ENCODE measurements at regions not wholly inside any gene's neighbourhood (a gene's known extent, or its start where the extent isn't known, plus 50 kb on each side); places are given as distances from the start of the nearest gene placed in this dataset.

DNA sequence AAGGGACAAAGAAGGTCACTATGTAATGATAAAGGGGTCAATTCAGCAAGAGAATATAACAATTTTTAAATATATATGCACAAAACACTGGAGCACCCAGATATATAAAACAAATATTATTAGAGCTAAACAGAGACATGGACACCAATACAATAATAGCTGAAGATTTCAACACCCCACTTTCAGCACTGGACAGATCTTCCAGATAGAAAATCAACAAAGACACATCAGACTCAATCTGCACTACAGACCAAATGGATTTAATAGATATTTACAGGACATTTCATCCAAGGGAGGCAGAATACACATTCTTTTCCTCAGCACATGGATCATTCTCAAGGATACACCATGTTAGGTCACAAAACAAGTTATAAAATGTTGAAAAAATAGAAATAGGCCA, 111.4 kb downstream of the SOX3 start:
- Mint-ChIP-seq H3K27me3 (ENCODE audit: unreplicated experiment) (no peaks in the 10 kb centered on the region), H3K36me3 (ENCODE audit: unreplicated experiment) (no peaks in the 10 kb centered on the region), H3K9me3 (ENCODE audit: unreplicated experiment) (no peaks in the 10 kb centered on the region), H3K4me3 (ENCODE audit: unreplicated experiment) (no peak overlapping the region), H3K4me1 (ENCODE audit: low read depth, unreplicated experiment) (no peaks in the 10 kb centered on the region), H3K27ac (ENCODE audit: unreplicated experiment) (no peak overlapping the region)
- TF ChIP-seq CTCF (IDR thresholded peaks at IDR 0.05; ENCODE audit: partially characterized antibody, unreplicated experiment): no peak
- no peak for DNase-seq

DNA sequence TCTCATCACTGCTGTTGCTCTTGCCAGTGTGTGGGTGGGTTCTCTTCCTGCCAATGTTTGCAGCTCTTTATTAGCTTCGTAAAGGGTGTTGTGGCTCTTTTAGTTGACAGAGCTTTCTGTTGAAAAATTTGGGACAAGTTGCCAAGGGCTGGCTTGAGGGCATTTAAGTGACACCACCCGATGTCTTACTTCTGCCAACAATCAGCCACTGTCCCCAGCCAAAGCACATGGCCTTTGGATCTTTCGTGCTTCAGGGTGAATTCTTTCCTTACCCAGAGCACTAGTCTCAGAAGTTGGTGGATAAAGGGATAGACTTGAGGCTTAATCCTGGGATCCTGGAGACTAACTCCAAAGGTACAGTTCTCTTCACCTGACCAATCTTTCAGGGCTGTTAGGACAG, 113.6 kb downstream of the SOX3 start:
- TF ChIP-seq CTCF (IDR thresholded peaks at IDR 0.05; ENCODE audit: partially characterized antibody, unreplicated experiment): no peak
- Mint-ChIP-seq H3K36me3 (ENCODE audit: unreplicated experiment) (no peaks in the 10 kb centered on the region), H3K27me3 (ENCODE audit: unreplicated experiment) (no peaks in the 10 kb centered on the region), H3K9me3 (ENCODE audit: unreplicated experiment) (no peaks in the 10 kb centered on the region), H3K4me1 (ENCODE audit: low read depth, unreplicated experiment) (no peaks in the 10 kb centered on the region), H3K4me3 (ENCODE audit: unreplicated experiment) (no peak overlapping the region), H3K27ac (ENCODE audit: unreplicated experiment) (no peak overlapping the region)
- no peak for DNase-seq

DNA sequence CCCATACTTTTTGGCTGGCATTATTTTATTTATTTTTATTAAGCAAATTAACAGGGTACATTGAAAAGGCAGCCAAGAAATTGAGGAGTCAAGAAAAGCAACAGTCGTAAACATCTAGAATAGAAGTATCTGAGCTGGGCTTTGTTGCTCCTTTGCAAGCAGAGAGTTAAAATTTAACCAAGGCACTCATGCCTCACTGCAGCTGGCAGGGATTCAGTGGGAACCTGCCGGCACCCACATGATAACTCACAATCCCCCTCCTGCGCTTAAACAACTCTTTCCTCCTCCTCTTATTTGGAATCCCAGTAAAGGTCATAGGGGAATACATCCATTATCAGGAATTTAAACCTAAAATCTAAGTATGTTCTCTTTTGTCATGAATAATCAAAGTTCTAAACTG, 115.5 kb downstream of the SOX3 start:
- Mint-ChIP-seq H3K4me3 (ENCODE audit: unreplicated experiment) (no peak overlapping the region), H3K27ac (ENCODE audit: unreplicated experiment) (no peak overlapping the region), H3K27me3 (ENCODE audit: unreplicated experiment) (peaks cover 4% of the 10 kb centered on the region), H3K36me3 (ENCODE audit: unreplicated experiment) (peaks cover 7% of the 10 kb centered on the region), H3K4me1 (ENCODE audit: low read depth, unreplicated experiment) (no peaks in the 10 kb centered on the region), H3K9me3 (ENCODE audit: unreplicated experiment) (no peaks in the 10 kb centered on the region)
- TF ChIP-seq CTCF (IDR thresholded peaks at IDR 0.05; ENCODE audit: partially characterized antibody, unreplicated experiment): no peak
- no peak for DNase-seq

GRCh38 chrX:140362861-140363260, 142.0 kb downstream of the SOX3 start:
- no peak for TF ChIP-seq CTCF (IDR thresholded peaks at IDR 0.05; ENCODE audit: partially characterized antibody, unreplicated experiment)
- H3K27me3 Mint-ChIP-seq (ENCODE audit: unreplicated experiment): peaks cover 1% of the 10 kb centered on the region
- H3K4me1 Mint-ChIP-seq (ENCODE audit: low read depth, unreplicated experiment): peaks cover 2% of the 10 kb centered on the region

DNA sequence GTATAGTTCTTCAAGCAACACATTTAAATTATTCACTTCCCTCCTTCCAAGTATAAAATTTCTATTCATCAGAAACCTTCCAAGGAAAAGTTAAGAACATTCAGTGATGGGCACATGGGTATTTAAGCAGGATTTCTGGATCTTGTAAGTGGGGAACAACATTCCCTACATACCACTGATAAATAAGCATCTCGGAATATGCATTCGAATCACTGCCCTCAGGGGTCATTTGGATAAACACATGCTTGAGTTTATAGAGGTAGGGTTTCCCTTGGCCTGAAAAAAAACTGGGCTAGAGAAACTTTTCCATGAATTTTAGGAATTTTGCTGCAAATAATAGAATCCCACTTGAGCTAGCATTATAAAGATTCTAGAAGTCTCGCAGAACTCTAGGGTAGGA, 143.9 kb downstream of the SOX3 start:
- H3K9me3 Mint-ChIP-seq (ENCODE audit: unreplicated experiment): no peaks in the 10 kb centered on the region
- peaks cover 2% of the 10 kb centered on the region for H3K4me1 Mint-ChIP-seq (ENCODE audit: low read depth, unreplicated experiment)
- no peak overlapping the region for H3K27ac Mint-ChIP-seq (ENCODE audit: unreplicated experiment)
- H3K27me3 Mint-ChIP-seq (ENCODE audit: unreplicated experiment): peaks cover 5% of the 10 kb centered on the region
- no peak for DNase-seq
- no peaks in the 10 kb centered on the region for H3K36me3 Mint-ChIP-seq (ENCODE audit: unreplicated experiment)
- no peak overlapping the region for H3K4me3 Mint-ChIP-seq (ENCODE audit: unreplicated experiment)
- TF ChIP-seq CTCF (IDR thresholded peaks at IDR 0.05; ENCODE audit: partially characterized antibody, unreplicated experiment): no peak

More at GRCh38 chrX:140362861-140363260, 142.0 kb downstream of the SOX3 start:
- Mint-ChIP-seq H3K9me3 (ENCODE audit: unreplicated experiment) (no peaks in the 10 kb centered on the region), H3K36me3 (ENCODE audit: unreplicated experiment) (no peaks in the 10 kb centered on the region), H3K4me3 (ENCODE audit: unreplicated experiment) (no peak overlapping the region), H3K27ac (ENCODE audit: unreplicated experiment) (no peak overlapping the region)
- no peak for DNase-seq

All from glutamatergic neuron (in vitro differentiated cells).